ENCODE measurements at regions not wholly inside any gene's neighbourhood (a gene's known extent, or its start where the extent isn't known, plus 50 kb on each side); places are given as distances from the start of the nearest gene placed in this dataset.

DNA sequence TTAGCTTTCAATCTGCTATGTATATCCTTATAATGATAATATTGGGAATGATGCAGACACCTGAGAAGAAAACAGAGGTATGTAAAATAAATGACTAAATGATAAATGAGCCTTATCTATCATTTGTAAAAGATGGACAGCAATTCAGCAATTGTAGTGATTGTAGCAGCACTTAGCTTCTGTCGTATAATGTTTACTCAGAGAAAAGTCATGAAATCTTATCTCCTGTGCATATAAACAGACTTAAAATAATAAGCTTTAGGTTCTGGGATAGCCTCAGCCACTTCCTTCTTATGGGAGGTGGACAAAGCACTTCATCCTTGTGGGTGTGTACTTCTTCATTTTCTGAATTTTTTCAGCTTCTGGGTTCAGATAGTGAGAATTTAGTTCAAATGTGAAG, 324.8 kb upstream of the MAP3K7 start:
- TF ChIP-seq CTCF (IDR thresholded peaks at IDR 0.05; ENCODE audit: low read depth, low read length) (no peak), POLR2A (IDR thresholded peaks at IDR 0.05; ENCODE audit: extremely low read depth, insufficient read length) (no peak), MYC (IDR thresholded peaks at IDR 0.05; ENCODE audit: low read depth, low read length) (no peak)
- TF ChIP-seq, protein P1, sequence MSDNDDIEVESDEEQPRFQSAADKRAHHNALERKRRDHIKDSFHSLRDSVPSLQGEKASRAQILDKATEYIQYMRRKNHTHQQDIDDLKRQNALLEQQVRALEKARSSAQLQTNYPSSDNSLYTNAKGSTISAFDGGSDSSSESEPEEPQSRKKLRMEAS (IDR thresholded peaks at IDR 0.05; ENCODE audit: low read depth, low read length), result no peak
